Glomerular visceral epithelial cell (primary cell): ENCODE measurements at regions not wholly inside any gene's neighbourhood (a gene's known extent, or its start where the extent isn't known, plus 50 kb on each side); places are given as distances from the start of the nearest gene placed in this dataset.
"Not testable (repeated sequence)": the region's sequence is repeated elsewhere in the genome, so short reads cannot be mapped to it uniquely, and the experiment has no call there.

Experiments
- DNase-seq: peaks from one replicate; pipeline ENCODE4 v3.0.0-alpha.2; 2016; ENCODE audit errors: extremely low spot score

GRCh38 chr2:35562488-35562887 lies 793.1 kb upstream of the CRIM1 start:
- no peak for DNase-seq

DNA sequence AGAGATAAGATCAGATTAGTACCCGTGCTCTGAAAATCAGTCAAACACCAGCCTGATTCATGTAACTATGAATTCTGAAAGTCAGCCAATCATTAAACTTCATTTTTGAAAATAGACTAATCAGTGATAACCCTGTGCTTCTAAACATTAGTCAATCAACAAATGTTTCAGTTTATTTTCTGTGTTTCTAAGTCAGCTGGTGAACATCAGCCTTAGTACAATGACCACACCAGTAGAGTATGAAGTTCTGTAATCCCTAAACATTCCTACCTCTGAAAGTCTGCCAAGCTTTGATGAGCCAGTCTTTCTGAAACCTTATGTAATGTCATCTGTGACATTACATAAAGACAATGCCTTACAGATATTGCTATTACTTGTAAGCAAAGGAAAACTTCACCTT lies 807.4 kb upstream of the CRIM1 start:
- DNase-seq = peak; percentile 45

- DNase-seq = no peak
Measured at GRCh38 chr2:35545301-35545700, 810.3 kb upstream of the CRIM1 start.

DNA sequence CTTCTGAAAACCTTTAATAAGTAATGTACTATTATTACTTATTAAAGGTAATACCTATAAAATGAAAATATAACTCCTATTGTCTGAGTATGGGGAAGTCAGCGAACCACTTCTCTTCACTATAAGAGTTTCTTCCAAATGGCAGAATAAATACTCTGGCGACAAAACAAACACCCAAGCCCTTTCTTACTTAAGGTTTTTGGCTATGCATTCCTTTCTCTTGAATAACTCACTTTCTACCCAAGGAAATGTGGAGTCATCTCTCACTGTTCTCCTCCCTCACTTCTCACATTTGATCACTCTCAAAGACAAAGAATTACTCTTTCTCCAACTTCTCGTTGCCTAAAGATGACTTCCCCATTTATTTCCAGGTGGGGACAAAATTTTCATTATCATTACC lies 816.8 kb upstream of the CRIM1 start:
- no peak for DNase-seq

- DNase-seq = no peak
Measured at GRCh38 chr2:35530615-35531135, 824.9 kb upstream of the CRIM1 start.

DNA sequence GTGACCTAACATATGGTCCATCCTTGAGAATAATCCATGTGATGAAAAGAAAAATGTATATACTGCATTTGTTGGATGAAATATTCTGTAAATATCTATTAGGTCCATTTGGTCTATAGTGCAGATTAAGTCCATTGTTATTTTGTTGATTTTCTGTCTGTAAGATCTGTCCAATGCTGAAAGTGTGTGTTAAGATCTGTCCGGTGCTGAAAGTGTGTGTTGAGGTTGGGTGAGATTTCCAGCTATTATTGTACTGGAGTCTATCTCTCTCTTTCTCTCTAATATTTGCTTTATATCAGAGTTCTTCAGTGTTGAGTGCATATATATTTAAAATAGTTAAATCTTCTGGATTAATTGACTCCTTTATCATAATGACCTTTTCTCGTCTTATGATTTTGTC lies 828.8 kb upstream of the CRIM1 start:
- DNase-seq = no peak

GRCh38 chr2:35522450-35522849 lies 833.1 kb upstream of the CRIM1 start:
- no peak for DNase-seq

DNA sequence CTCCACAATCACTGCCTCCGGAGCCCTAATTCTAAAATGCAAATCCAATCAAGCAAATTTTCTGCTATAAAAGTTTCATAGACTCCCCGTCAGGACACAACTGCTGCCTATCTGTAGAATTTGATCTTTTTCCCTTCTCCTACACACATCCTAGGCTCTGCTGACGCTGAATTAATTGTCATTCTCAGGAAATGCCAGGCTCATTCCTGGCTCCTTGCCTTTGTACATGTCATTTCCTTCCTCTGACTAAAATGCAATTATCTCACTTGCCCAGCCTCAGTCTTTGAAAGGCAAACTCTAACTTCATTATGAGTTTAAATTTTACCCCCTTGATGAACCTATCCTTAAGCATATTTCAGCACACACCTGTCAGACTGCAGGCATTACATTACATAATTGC lies 844.9 kb upstream of the CRIM1 start:
- no peak for DNase-seq

GRCh38 chr2:35508601-35509000 lies 847.0 kb upstream of the CRIM1 start:
- no peak for DNase-seq

DNA sequence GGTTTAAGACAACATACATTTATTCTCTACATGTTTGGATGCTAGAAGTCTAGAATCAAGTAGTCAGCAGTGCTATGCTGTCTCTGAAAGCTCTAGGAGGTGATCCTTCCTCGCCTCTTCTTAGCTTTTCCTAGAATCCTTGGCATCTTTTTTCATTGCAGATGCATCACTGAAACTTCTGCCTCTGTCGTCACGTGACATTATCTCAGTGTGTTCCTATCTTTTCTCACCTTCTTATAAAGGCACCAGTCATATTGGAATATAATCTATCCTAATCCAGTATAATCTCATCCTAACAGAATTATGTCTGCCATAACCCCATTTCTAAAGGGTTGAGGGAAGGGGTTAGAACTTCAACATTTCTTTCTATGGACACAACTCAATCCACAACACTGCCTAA lies 851.2 kb upstream of the CRIM1 start:
- no peak for DNase-seq

DNA sequence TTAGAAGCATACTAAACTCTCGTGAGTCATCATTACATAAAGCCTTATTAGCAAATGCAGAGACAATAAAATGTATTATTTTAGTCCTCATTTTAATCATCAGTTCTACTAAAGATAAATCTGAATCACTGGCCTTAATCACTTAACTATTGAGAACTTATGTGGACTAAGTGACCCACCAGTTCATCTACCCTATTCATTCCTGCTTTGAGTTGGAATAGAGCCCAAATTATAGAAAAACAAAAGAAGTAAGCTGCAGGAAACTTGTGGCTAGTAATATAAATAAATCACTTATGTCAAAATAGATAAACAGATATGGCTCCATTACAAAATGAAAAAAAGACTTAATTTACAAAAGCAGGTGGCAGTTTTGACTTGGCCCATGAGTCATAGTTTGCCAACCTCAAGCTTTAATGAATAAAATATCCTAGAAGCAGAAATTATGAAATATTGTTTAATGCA lies 851.8 kb upstream of the CRIM1 start:
- no peak for DNase-seq

GRCh38 chr2:35503311-35503710 lies 852.3 kb upstream of the CRIM1 start:
- DNase-seq = no peak

DNA sequence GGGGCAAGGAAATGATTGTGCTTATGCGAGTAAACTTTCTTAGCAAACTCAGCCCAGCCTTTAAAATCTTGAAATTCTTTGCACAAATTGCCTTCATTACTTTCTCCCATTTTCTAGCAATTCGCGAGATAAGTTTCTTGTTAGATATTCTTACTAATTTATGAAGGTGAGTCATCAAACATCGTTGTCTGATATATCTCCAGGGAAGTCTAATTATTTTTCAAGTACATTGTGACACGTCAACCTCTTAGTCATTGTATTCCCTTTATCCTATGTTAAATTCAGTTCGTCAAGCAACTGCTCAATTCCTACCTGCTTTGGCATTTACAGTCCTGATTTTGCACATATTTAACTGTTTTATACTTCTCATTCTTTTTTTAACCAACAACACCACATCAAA lies 854.5 kb upstream of the CRIM1 start:
- DNase-seq = no peak

- DNase-seq = no peak
Measured at GRCh38 chr2:35496022-35496421, 859.6 kb upstream of the CRIM1 start.

DNA sequence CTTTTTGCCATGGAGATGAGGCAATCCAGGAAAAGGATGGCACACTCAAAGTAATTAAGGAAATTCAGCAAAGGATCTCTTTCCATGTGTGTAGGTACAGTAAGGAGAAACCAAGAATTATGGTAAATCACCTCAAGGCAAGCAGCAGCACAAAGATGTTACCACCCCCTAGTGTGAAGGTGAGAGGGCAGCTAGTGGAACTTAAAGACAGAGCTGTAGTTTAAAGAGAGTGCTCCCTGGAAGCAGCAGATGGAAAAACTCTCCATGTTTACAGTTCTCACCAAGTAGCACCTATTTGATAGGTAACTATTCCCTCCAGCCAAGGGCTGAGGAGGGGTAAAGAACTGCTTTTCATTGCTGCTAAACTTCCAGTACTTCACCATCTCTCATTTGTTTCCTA lies 860.4 kb upstream of the CRIM1 start:
- DNase-seq = peak; percentile 1

DNA sequence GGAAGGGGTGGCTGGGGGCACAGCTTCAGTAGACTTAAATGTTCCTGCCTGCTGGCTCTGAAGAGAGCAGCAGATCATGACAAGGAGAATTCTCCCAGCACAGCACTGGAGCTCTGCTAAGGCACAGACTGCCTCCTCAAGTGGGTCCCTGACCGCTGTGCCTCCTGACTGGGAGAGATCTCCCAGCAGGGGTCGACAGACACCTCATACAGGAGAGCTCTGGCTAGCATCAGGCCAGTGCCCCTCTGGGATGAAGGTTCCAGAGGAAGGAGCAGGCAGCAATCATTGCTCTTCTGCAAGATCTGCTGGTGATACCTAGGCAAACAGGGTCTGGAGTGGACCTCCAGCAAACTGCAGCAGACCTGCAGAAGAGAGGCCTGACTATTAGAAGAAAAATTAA lies 877.5 kb upstream of the CRIM1 start:
- DNase-seq = not testable (repeated sequence)

- no peak for DNase-seq
Measured at GRCh38 chr2:35468245-35468644, 887.3 kb upstream of the CRIM1 start.

DNA sequence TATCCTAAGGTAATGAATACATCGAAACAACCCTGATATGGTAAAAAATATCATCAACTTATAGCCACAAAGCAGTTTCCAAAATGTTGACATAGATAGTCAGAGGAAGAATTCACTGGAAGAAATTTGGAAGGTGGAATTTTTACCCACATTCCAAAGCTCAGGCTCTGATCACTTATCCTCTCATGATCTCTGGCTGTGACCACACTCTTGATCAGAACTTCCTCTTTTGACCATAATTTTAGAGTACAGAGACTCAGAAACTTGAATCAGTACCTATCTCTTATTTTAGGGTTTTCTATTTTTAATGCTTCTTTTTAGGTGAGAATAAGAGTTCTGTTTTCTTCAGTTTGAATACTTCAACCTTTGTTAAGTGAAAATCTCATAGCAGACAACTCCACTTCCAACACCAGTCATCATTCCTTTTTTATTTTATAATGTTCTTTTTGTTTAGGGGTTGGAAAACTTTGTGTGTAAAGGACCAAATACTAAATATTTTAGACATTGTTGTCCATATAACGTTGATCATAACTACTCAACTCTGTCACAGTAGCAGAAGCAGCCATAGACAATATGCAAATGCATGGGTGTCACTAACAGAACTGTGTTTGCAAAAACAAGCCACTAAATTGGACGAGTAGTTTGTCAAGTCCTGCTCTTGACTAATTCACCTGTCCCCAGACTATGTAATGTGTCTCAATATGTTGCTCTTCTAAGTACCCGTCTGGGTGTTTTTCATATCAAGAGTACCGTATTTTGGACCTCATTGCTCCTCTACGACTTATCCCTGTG lies 891.6 kb upstream of the CRIM1 start:
- peak; percentile 39 for DNase-seq

GRCh38 chr2:35462226-35462998 lies 893.2 kb upstream of the CRIM1 start:
- DNase-seq = peak; percentile 83

- DNase-seq = no peak
Measured at GRCh38 chr2:35461406-35461805, 894.2 kb upstream of the CRIM1 start.

- DNase-seq = peak; percentile 86
Measured at GRCh38 chr2:35454966-35455638, 900.5 kb upstream of the CRIM1 start.

GRCh38 chr2:35447821-35448220 lies 907.8 kb upstream of the CRIM1 start:
- no peak for DNase-seq
